Sigmoid colon (tissue), 6 donors: ENCODE measurements at regions not wholly inside any gene's neighbourhood (a gene's known extent, or its start where the extent isn't known, plus 50 kb on each side); places are given as distances from the start of the nearest gene placed in this dataset.

Source experiments
- DNase-seq: peaks from one replicate; pipeline ENCODE4 v3.0.0-alpha.2; 2019
- H3K27ac ChIP-seq, 4 donors: fragments of 200-600 bp; sonication (generic); one replicate each; pipeline ENCODE4 v1.5.1; 2016 to 2019; ENCODE audit warnings: mild to moderate bottlenecking in 1 of 4
- H3K27me3 ChIP-seq, 3 donors: fragments of 200-600 bp; sonication (generic); one replicate each; pipeline ENCODE4 v1.5.1; 2019; ENCODE audit warnings: mild to moderate bottlenecking in 1 of 3
- H3K36me3 ChIP-seq, 4 donors: fragments of 200-600 bp; sonication (generic); one replicate each; pipeline ENCODE4 v1.5.1; 2016 to 2019
- H3K4me1 ChIP-seq, 4 donors: fragments of 200-600 bp; sonication (generic); one replicate each; pipeline ENCODE4 v1.5.1; 2017 to 2019
- H3K4me3 ChIP-seq, 4 donors: fragments of 200-600 bp; sonication (generic); one replicate each; pipeline ENCODE4 v1.5.1; 2017 to 2019; ENCODE audit warnings: mild to moderate bottlenecking in 2 of 4, moderate library complexity in 1 of 4
- H3K9me3 ChIP-seq, 4 donors: fragments of 200-600 bp in 3 of 4; sonication (generic) in 3 of 4; one replicate each; pipeline versions ENCODE4 v1.5.1 to v1.6.1; 2013 to 2019
- CTCF ChIP-seq, 4 experiments: fragments of 450-650 bp in 3 of 4; fragments of 200-600 bp in 1 of 4; IDR thresholded peaks; one replicate each; pipeline ENCODE4 v1.5.1; 2016 to 2019; ENCODE audit warnings: antibody characterized with exemption in 4 of 4, mild to moderate bottlenecking in 3 of 4, moderate library complexity in 2 of 4
- EP300 ChIP-seq, 4 donors: sonication (generic); formaldehyde crosslinking; IDR thresholded peaks; one replicate each; pipeline ENCODE4 v1.6.1; 2017; ENCODE audit warnings: antibody characterized with exemption in 4 of 4
- POLR2A ChIP-seq, 2 donors: fragments of 450-650 bp; IDR thresholded peaks; one replicate each; pipeline ENCODE4 v1.6.1; 2016; ENCODE audit warnings: antibody characterized with exemption in 2 of 2, mild to moderate bottlenecking in 2 of 2, moderate library complexity in 2 of 2
- POLR2AphosphoS5 ChIP-seq, 4 donors: sonication (generic); formaldehyde crosslinking; IDR thresholded peaks; one replicate each; pipeline ENCODE4 v1.6.1; 2017; ENCODE audit warnings: antibody characterized with exemption in 4 of 4
- WGBS, 2 donors: extraction: QIAGEN DNeasy Blood & Tissue Kit; methylation state at CpG; one replicate each; pipeline ENCODE4 v1.1.7; 2013; 5-methylcytosine and 5-hydroxymethylcytosine counted together
- intact Hi-C: fragments of 100-400 bp; cut with DNase I; formaldehyde crosslinking; loops from one replicate; pipeline ENCODE4 v1.15.1; 2023
- donor health status: healthy with polysubstance abuse.
- donor health status: healthy.

DNA sequence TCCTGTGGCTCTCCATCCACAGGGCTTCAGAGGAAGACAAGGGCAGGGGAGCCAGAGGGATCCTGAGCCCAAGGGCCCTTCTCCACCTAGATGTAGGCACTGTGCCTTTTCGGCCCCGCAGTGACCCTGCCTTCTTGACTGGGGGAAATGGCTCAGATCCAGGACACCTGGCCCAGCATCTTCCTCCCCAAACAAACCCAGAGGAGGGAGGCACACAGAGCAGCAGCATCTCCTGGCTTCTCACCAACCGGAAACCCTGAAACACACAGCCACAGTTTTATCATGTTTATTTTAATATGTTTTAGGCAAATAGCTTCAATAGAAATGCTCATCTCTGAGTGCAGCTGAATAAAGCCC, 84.5 kb upstream of the LRFN2 start:
- intact Hi-C loops: no loop called here
- Histone ChIP-seq H3K4me3 (no peak overlapping the region), H3K4me1 (no peaks in the 10 kb centered on the region), H3K9me3 (no peaks in the 10 kb centered on the region), H3K27ac (no peak overlapping the region), H3K36me3 (no peaks in the 10 kb centered on the region), H3K27me3 (peaks cover 0 to 3% (median 0%) of the 10 kb centered on the region in 3 donors)
- no peak for DNase-seq
- 79 to 86% methylated on average over 3 of the region's 3 CpGs for WGBS, 2 donors
- TF ChIP-seq CTCF (IDR thresholded peaks at IDR 0.05) (no peak), POLR2AphosphoS5 (IDR thresholded peaks at IDR 0.05) (no peak), EP300 (IDR thresholded peaks at IDR 0.05) (no peak), POLR2A (IDR thresholded peaks at IDR 0.05) (no peak)

DNA sequence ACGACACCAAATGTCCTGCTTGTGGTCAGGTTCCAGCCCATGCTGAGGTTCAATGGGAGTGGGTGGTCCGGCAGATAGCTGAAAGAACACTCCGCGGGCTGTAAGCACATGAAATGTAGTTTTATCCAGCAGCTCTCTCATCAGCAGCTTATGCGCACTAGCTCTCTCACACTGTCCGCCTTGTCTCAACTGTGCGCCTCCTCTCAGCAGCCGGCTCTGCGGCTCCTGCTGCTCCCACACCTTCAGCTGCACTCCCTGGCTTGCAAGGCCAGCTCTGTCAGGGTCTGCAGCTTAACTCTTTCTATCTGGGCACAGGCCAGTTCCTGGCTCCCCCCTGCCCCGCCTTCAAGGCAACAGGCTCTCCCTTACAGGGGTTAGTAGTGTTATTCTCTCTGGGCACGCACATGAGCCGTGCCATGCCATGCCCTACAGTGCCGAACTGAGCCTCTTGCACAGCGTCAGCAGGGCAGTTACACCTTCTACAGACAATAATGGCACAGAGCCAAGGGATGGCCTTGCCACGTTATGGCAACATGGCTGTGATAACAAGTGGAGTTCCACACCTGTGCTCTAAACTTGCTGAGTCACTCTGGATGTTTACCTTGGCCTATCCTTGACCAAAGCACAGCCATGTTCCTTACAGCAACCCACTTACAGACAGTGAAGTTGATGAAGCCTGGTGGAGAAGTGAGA, 84.0 kb upstream of the LRFN2 start:
- 77 to 86% methylated on average over 15 of the region's 15 CpGs for WGBS, 2 donors
- no peak for TF ChIP-seq POLR2AphosphoS5 (IDR thresholded peaks at IDR 0.05)
- no peak for TF ChIP-seq EP300 (IDR thresholded peaks at IDR 0.05)
- TF ChIP-seq CTCF (IDR thresholded peaks at IDR 0.05): no peak
- no peak for TF ChIP-seq POLR2A (IDR thresholded peaks at IDR 0.05)
- H3K27me3 ChIP-seq: peaks cover 0 to 3% (median 0%) of the 10 kb centered on the region in 3 donors
- DNase-seq: no peak
- no peaks in the 10 kb centered on the region for H3K4me1 ChIP-seq
- H3K27ac ChIP-seq: no peak overlapping the region
- no peaks in the 10 kb centered on the region for H3K36me3 ChIP-seq
- H3K9me3 ChIP-seq: peaks cover 0 to 1% (median 0%) of the 10 kb centered on the region in 4 donors
- intact Hi-C loops: no loop called here
- H3K4me3 ChIP-seq: no peak overlapping the region

DNA sequence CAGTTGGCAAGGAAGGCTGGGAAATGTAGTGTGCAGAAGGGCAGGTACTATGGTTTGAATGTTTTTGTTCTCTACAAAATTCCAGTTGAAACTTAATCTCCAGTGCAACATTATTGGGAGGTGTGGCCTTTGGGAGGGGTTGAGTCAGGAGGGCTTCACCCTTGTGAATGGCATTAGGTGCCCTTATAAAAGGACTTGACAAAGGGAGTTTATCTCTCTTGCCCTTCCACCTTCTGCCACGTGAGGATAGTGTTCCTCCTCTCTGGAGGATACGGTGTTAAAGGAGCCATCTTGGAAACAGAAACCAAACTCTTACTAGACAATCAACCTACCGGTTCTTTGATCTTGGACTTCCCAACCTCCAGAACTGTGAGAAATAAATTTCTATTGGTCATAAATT, 82.2 kb upstream of the LRFN2 start:
- H3K27ac ChIP-seq: no peak overlapping the region
- intact Hi-C loops: no loop called here
- TF ChIP-seq POLR2A (IDR thresholded peaks at IDR 0.05) (no peak), CTCF (IDR thresholded peaks at IDR 0.05) (no peak), EP300 (IDR thresholded peaks at IDR 0.05) (no peak), POLR2AphosphoS5 (IDR thresholded peaks at IDR 0.05) (no peak)
- peaks cover 0 to 3% (median 0%) of the 10 kb centered on the region in 3 donors for H3K27me3 ChIP-seq
- H3K36me3 ChIP-seq: peaks cover 0 to 4% (median 0%) of the 10 kb centered on the region in 4 donors
- peaks cover 0 to 10% (median 8%) of the 10 kb centered on the region in 4 donors for H3K9me3 ChIP-seq
- H3K4me1 ChIP-seq: no peaks in the 10 kb centered on the region
- WGBS, 2 donors: 58 to 74% methylated on average over 3 of the region's 3 CpGs
- no peak for DNase-seq
- H3K4me3 ChIP-seq: no peak overlapping the region

- peaks cover 0 to 16% (median 14%) of the 10 kb centered on the region in 4 donors for H3K9me3 ChIP-seq
- H3K27me3 ChIP-seq: peaks cover 0 to 3% (median 0%) of the 10 kb centered on the region in 3 donors
- H3K4me3 ChIP-seq: no peak overlapping the region
- no peaks in the 10 kb centered on the region for H3K4me1 ChIP-seq
- intact Hi-C loops: no loop called here
- H3K36me3 ChIP-seq: peaks cover 0 to 4% (median 0%) of the 10 kb centered on the region in 4 donors
- TF ChIP-seq POLR2A (IDR thresholded peaks at IDR 0.05) (no peak), EP300 (IDR thresholded peaks at IDR 0.05) (no peak), CTCF (IDR thresholded peaks at IDR 0.05) (no peak), POLR2AphosphoS5 (IDR thresholded peaks at IDR 0.05) (no peak)
- no peak overlapping the region for H3K27ac ChIP-seq
- WGBS, 2 donors: 96 to 97% methylated on average over 2 of the region's 2 CpGs
- DNase-seq: no peak
Observed at GRCh38 chr6:40668203-40668602, 81.0 kb upstream of the LRFN2 start.

- no peak overlapping the region for H3K27ac ChIP-seq
- H3K27me3 ChIP-seq: peaks cover 0 to 3% (median 0%) of the 10 kb centered on the region in 3 donors
- TF ChIP-seq EP300 (IDR thresholded peaks at IDR 0.05): no peak
- no peak for TF ChIP-seq CTCF (IDR thresholded peaks at IDR 0.05)
- no peak for TF ChIP-seq POLR2A (IDR thresholded peaks at IDR 0.05)
- no peak for TF ChIP-seq POLR2AphosphoS5 (IDR thresholded peaks at IDR 0.05)
- intact Hi-C loops: no loop called here
- DNase-seq: no peak
- H3K36me3 ChIP-seq: peaks cover 0 to 4% (median 0%) of the 10 kb centered on the region in 4 donors
- 78 to 80% methylated on average over 4 of the region's 4 CpGs for WGBS, 2 donors
- H3K4me3 ChIP-seq: no peak overlapping the region
- H3K9me3 ChIP-seq: peaks cover 0 to 18% (median 14%) of the 10 kb centered on the region in 4 donors
- H3K4me1 ChIP-seq: no peaks in the 10 kb centered on the region
Observed at GRCh38 chr6:40666530-40666929, 79.4 kb upstream of the LRFN2 start.
